ENCODE measurements at regions not wholly inside any gene's neighbourhood (a gene's known extent, or its start where the extent isn't known, plus 50 kb on each side); places are given as distances from the start of the nearest gene placed in this dataset.

DNA sequence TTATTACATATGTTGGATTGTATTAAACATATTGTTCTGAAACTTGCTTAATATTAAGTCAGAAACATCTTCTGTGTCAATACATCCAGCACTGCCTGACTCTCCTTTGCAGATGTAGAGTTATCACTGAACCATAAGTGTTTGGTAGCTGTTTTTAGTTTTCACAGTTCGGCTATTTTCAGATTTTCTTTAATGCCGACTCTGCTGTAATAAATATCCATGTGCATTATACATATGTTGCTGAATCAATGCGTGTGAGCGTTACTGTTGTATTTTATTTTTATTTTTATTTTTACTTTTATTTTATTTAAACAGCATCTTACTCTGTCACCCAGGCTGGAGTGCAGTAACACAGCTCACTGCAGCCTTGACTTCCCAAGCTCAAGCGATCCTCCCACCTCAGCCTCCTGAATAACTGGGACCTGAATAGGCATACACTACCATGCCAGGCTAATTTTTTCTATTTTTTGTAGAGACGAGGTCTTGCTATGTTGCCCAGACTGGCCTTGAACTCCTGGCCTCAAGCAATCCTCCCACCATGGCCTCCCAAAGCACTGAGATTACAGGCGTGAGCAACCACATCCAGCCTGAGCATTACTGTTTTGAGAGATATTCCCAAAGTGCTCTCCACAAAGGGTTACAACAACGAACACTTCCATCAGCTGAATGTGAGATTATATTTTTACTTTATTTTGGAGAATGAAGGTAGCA, 50.7 kb upstream of the NOCT start:
- Mint-ChIP-seq H3K36me3 (ENCODE audit: unreplicated experiment) (no peaks in the 10 kb centered on the region), H3K4me3 (ENCODE audit: unreplicated experiment) (no peak overlapping the region), H3K27ac (ENCODE audit: unreplicated experiment) (no peak overlapping the region), H3K9me3 (ENCODE audit: unreplicated experiment) (no peaks in the 10 kb centered on the region), H3K27me3 (ENCODE audit: unreplicated experiment) (no peaks in the 10 kb centered on the region), H3K4me1 (ENCODE audit: low read depth, unreplicated experiment) (no peaks in the 10 kb centered on the region)
- TF ChIP-seq, protein P1, sequence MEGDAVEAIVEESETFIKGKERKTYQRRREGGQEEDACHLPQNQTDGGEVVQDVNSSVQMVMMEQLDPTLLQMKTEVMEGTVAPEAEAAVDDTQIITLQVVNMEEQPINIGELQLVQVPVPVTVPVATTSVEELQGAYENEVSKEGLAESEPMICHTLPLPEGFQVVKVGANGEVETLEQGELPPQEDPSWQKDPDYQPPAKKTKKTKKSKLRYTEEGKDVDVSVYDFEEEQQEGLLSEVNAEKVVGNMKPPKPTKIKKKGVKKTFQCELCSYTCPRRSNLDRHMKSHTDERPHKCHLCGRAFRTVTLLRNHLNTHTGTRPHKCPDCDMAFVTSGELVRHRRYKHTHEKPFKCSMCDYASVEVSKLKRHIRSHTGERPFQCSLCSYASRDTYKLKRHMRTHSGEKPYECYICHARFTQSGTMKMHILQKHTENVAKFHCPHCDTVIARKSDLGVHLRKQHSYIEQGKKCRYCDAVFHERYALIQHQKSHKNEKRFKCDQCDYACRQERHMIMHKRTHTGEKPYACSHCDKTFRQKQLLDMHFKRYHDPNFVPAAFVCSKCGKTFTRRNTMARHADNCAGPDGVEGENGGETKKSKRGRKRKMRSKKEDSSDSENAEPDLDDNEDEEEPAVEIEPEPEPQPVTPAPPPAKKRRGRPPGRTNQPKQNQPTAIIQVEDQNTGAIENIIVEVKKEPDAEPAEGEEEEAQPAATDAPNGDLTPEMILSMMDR (IDR thresholded peaks at IDR 0.05; ENCODE audit: partially characterized antibody, unreplicated experiment), result no peak
- no peak for DNase-seq

DNA sequence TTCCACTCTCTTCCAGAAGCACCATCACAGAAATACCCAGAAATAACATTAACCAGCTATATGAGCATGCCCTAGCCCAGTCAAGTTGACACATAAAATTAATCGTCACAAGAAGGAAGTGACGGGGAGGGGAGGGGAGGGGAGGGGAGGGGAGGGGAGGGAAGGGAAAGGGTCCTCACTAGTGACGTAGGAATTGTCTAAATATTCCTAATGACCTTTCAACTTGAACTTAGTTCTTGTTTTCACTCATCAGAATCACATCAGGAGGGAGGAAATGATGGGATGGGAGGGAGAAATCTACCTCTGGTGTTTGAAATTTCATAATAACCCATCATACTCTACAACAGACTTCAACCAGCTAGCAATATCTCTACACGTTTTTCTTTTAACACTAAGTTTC, 52.2 kb upstream of the NOCT start:
- DNase-seq, result no peak
- TF ChIP-seq, protein P1 (IDR thresholded peaks at IDR 0.05; ENCODE audit: partially characterized antibody, unreplicated experiment), result no peak
- Mint-ChIP-seq H3K27me3 (ENCODE audit: unreplicated experiment) (no peaks in the 10 kb centered on the region), H3K36me3 (ENCODE audit: unreplicated experiment) (no peaks in the 10 kb centered on the region), H3K4me1 (ENCODE audit: low read depth, unreplicated experiment) (no peaks in the 10 kb centered on the region), H3K27ac (ENCODE audit: unreplicated experiment) (no peak overlapping the region), H3K9me3 (ENCODE audit: unreplicated experiment) (no peaks in the 10 kb centered on the region), H3K4me3 (ENCODE audit: unreplicated experiment) (no peak overlapping the region)

DNA sequence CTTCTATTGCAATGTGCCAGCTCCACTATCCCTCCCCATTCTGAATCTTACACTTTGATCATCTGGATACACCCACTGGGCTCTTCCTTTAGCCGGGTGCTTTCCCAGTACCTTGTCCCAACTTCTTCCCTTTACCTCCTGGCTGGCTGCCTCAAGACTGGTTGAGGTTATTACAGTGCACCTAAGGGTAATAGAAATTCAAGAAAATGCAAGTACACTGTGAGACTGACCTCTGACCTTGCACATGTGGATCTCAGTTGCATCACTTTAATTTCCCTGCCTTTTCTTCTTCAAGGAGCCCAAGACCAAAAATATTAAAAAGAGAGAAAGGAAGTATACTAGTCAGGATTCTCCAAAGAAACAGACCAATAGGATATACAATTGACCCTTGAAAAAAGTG, 53.9 kb upstream of the NOCT start:
- no peak for DNase-seq
- Mint-ChIP-seq H3K4me3 (ENCODE audit: unreplicated experiment) (no peak overlapping the region), H3K27ac (ENCODE audit: unreplicated experiment) (no peak overlapping the region), H3K27me3 (ENCODE audit: unreplicated experiment) (no peaks in the 10 kb centered on the region), H3K9me3 (ENCODE audit: unreplicated experiment) (peaks cover under 1% of the 10 kb centered on the region), H3K4me1 (ENCODE audit: low read depth, unreplicated experiment) (no peaks in the 10 kb centered on the region), H3K36me3 (ENCODE audit: unreplicated experiment) (no peaks in the 10 kb centered on the region)
- TF ChIP-seq, protein P1 (IDR thresholded peaks at IDR 0.05; ENCODE audit: partially characterized antibody, unreplicated experiment), result no peak

DNA sequence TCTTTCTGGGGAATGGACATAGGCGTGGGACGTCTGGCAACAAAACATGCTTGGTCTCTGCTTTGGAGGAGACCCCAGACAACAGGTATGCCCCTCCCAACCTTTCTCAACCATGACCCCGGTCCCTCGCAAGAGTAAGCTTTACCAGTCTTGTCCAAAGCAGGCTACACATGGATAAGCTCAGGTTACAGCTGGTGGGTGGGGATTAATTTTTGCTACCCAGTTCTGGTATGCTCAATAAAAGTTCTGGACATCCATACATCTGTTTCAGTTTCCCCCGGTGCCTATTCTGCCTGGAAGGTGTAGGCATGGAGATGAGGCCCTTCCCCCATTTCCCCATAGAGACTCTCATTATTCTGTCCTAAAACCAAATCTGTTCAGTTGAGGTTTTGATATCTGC, 54.5 kb upstream of the NOCT start:
- H3K4me1 Mint-ChIP-seq (ENCODE audit: low read depth, unreplicated experiment), result no peaks in the 10 kb centered on the region
- H3K9me3 Mint-ChIP-seq (ENCODE audit: unreplicated experiment), result peaks cover 2% of the 10 kb centered on the region
- H3K36me3 Mint-ChIP-seq (ENCODE audit: unreplicated experiment), result no peaks in the 10 kb centered on the region

DNA sequence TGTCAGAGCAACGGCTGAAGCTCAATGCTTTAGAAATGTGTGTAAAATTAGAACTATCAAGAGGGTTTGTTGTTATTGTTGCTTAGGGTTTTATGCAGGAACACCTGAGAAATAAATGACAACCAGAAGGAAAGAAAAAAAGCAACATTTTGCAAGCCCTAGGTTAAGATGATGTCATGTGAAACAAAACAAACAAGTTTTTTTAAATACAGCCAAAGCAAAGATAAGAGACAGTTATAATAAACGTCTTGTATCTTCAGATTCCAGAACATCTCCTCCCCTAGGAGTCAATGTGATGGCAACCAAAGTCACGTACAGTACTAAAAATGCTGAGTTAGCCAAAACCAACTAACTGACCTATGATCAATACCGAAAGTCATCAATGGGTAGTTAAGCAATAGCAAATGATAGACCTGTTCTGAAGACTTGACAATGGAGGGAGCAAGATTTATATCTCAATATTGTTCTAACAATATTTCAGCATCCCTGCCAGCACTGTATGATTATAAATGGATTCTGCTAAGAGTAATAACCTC, 55.3 kb upstream of the NOCT start:
- TF ChIP-seq, protein P1 (IDR thresholded peaks at IDR 0.05; ENCODE audit: partially characterized antibody, unreplicated experiment), result no peak
- H3K9me3 Mint-ChIP-seq (ENCODE audit: unreplicated experiment), result peaks cover 2% of the 10 kb centered on the region
- no peak overlapping the region for H3K4me3 Mint-ChIP-seq (ENCODE audit: unreplicated experiment)
- H3K27me3 Mint-ChIP-seq (ENCODE audit: unreplicated experiment), result no peaks in the 10 kb centered on the region
- H3K4me1 Mint-ChIP-seq (ENCODE audit: low read depth, unreplicated experiment), result no peaks in the 10 kb centered on the region
- no peaks in the 10 kb centered on the region for H3K36me3 Mint-ChIP-seq (ENCODE audit: unreplicated experiment)
- no peak overlapping the region for H3K27ac Mint-ChIP-seq (ENCODE audit: unreplicated experiment)
- DNase-seq, result no peak

More for the DNA sequence above, 54.5 kb upstream of the NOCT start:
- TF ChIP-seq, protein P1 (IDR thresholded peaks at IDR 0.05; ENCODE audit: partially characterized antibody, unreplicated experiment), result no peak
- no peak for DNase-seq
- Mint-ChIP-seq H3K27me3 (ENCODE audit: unreplicated experiment) (no peaks in the 10 kb centered on the region), H3K4me3 (ENCODE audit: unreplicated experiment) (no peak overlapping the region), H3K27ac (ENCODE audit: unreplicated experiment) (no peak overlapping the region)
